A673 (cell line): ENCODE measurements at regions not wholly inside any gene's neighbourhood (a gene's known extent, or its start where the extent isn't known, plus 50 kb on each side); places are given as distances from the start of the nearest gene placed in this dataset.

Source experiments
- BruUV-seq: library from RNA; stranded (reverse); fragments of 400-500 nt; replicated peaks from 2 replicates; lab custom pipeline; 2021; lab: Mats Ljungman, UMichigan
- CTCF ChIA-PET: fragments of 300-600 bp; sonication (Branson Sonifier 250); formaldehyde crosslinking; loops from one replicate; lab custom pipeline; 2022; ENCODE audit warnings: antibody characterized with exemption; lab: Charles Lee
- POLR2A ChIA-PET: fragments of 300-600 bp; sonication (Branson Sonifier 250); formaldehyde crosslinking; loops from one replicate; lab custom pipeline; 2022; ENCODE audit warnings: antibody characterized with exemption; ENCODE audit not compliant: low non-redundant PET; lab: Charles Lee
- DNase-seq: peaks from one replicate; pipeline ENCODE4 v3.0.0-alpha.2; 2015; ENCODE audit warnings: low spot score
- H3K27ac ChIP-seq: fragments of 200-600 bp; sonication (generic); 2 replicates; pipeline ENCODE4 v1.5.1; 2016; ENCODE audit warnings: mixed run types, low read depth, mild to moderate bottlenecking, mixed read lengths, antibody characterized with exemption, low read length; ENCODE audit not compliant: poor library complexity, severe bottlenecking
- H3K27me3 ChIP-seq: fragments of 200-600 bp; sonication (generic); replicated peaks from 2 replicates; pipeline ENCODE4 v1.6.1; 2017; ENCODE audit warnings: mixed run types, low read depth, mild to moderate bottlenecking, mixed read lengths, antibody characterized with exemption, low read length; ENCODE audit not compliant: insufficient read depth, poor library complexity
- H3K36me3 ChIP-seq: fragments of 200-600 bp; sonication (generic); 2 replicates; pipeline ENCODE4 v1.6.1; 2016; ENCODE audit warnings: mixed run types, mild to moderate bottlenecking, mixed read lengths, antibody characterized with exemption, low read length; ENCODE audit not compliant: insufficient read depth, poor library complexity, severe bottlenecking
- H3K4me1 ChIP-seq: fragments of 200-600 bp; sonication (generic); 2 replicates; pipeline ENCODE4 v1.6.1; 2017; ENCODE audit warnings: mixed run types, mild to moderate bottlenecking, mixed read lengths, antibody characterized with exemption, low read length; ENCODE audit not compliant: insufficient read depth, poor library complexity, severe bottlenecking
- H3K4me3 ChIP-seq: fragments of 200-600 bp; sonication (generic); 2 replicates; pipeline ENCODE4 v1.5.1; 2016; ENCODE audit warnings: low read depth, mixed run types, mild to moderate bottlenecking, mixed read lengths, low read length; ENCODE audit not compliant: poor library complexity, severe bottlenecking
- H3K9me3 ChIP-seq: fragments of 200-600 bp; sonication (generic); 2 replicates; pipeline ENCODE4 v1.6.1; 2016; ENCODE audit warnings: mixed run types, low read depth, mild to moderate bottlenecking, mixed read lengths, antibody characterized with exemption, low read length; ENCODE audit not compliant: poor library complexity, severe bottlenecking
- CTCF ChIP-seq: fragments of 300-800, 200-600 bp; sonication (generic); conservative IDR thresholded peaks from 2 replicates; pipeline ENCODE4 v1.5.1; 2017; ENCODE audit warnings: low read depth, mild to moderate bottlenecking, antibody characterized with exemption, low read length, moderate library complexity, mixed read lengths
- EZH2 ChIP-seq: fragments of 200-600 bp; sonication (generic); IDR thresholded peaks from 2 replicates; pipeline ENCODE4 v1.6.1; 2017; ENCODE audit warnings: borderline replicate concordance, low read depth, mild to moderate bottlenecking, mixed read lengths, antibody characterized with exemption, low read length; ENCODE audit not compliant: poor library complexity, severe bottlenecking
- intact Hi-C: fragments of 100-400 bp; cut with micrococcal nuclease; formaldehyde crosslinking; loops from one replicate; pipeline ENCODE4 v1.10.0; 2022; ENCODE audit not compliant: unreplicated experiment

- Histone ChIP-seq H3K4me3 (no peak overlapping the region), H3K9me3 (no peaks in the 10 kb centered on the region), H3K4me1 (no peaks in the 10 kb centered on the region), H3K36me3 (no peaks in the 10 kb centered on the region), H3K27me3 (peaks cover 5% of the 10 kb centered on the region), H3K27ac (no peak overlapping the region)
- BruUV-seq = no TSS peak
- ChIA-PET CTCF (no interaction called here), POLR2A (no interaction called here)
- intact Hi-C loops = no loop called here
- TF ChIP-seq CTCF (no peak), EZH2 (no peak)
- DNase-seq = no peak
Measured at GRCh38 chr22:47372111-47372581, 609.7 kb downstream of the TBC1D22A start.

GRCh38 chr22:47371263-47372090 lies 609.0 kb downstream of the TBC1D22A start:
- BruUV-seq = no TSS peak
- H3K27ac ChIP-seq = no peak overlapping the region
- no peaks in the 10 kb centered on the region for H3K27me3 ChIP-seq
- no peaks in the 10 kb centered on the region for H3K4me1 ChIP-seq
- DNase-seq = no peak
- no peak overlapping the region for H3K4me3 ChIP-seq
- no peaks in the 10 kb centered on the region for H3K9me3 ChIP-seq
- intact Hi-C loops = no loop called here
- CTCF ChIA-PET = no interaction called here
- H3K36me3 ChIP-seq = no peaks in the 10 kb centered on the region
- no peak for TF ChIP-seq CTCF
- TF ChIP-seq EZH2 = no peak
- POLR2A ChIA-PET = no interaction called here

GRCh38 chr22:47370448-47371262 lies 608.2 kb downstream of the TBC1D22A start:
- BruUV-seq = no TSS peak
- no peak overlapping the region for H3K4me3 ChIP-seq
- no peaks in the 10 kb centered on the region for H3K36me3 ChIP-seq
- no peaks in the 10 kb centered on the region for H3K4me1 ChIP-seq
- POLR2A ChIA-PET = no interaction called here
- CTCF ChIA-PET = no interaction called here
- DNase-seq = no peak
- H3K27ac ChIP-seq = no peak overlapping the region
- intact Hi-C loops = no loop called here
- H3K27me3 ChIP-seq = no peaks in the 10 kb centered on the region
- no peaks in the 10 kb centered on the region for H3K9me3 ChIP-seq
- TF ChIP-seq CTCF (no peak), EZH2 (no peak)
